Globus pallidus (tissue), 1 donor: ENCODE measurements at regions not wholly inside any gene's neighbourhood (a gene's known extent, or its start where the extent isn't known, plus 50 kb on each side); places are given as distances from the start of the nearest gene placed in this dataset.
A peak's percentile ranks its signal among the peaks of the same experiment; 100 is the strongest.
"Not testable (repeated sequence)": the region's sequence is repeated elsewhere in the genome, so short reads cannot be mapped to it uniquely, and the experiment has no call there.

Source experiments
- DNase-seq: peaks from one replicate; pipeline ENCODE4 v3.0.0-alpha.2; 2015; ENCODE audit warnings: low spot score

DNA sequence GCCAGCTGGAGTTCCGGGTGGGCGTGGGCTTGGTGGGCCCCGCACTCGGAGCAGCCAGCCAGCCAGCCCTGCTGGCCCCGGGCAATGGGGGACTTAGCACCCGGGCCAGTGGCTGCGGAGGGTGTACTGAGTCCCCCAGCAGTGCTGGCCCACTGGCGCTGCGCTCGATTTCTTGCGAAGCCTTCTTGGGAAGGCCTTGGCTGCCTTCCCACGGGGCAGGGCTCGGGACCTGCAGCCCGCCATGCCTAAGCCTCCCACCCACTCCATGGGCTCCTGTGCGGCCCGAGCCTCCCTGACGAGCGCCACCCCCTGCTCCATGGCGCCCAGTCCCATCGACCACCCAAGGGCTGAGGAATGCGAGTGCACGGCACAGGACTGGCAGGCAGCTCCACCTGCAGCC, 321.6 kb downstream of the SH2D4B start:
- not testable (repeated sequence) for DNase-seq

DNA sequence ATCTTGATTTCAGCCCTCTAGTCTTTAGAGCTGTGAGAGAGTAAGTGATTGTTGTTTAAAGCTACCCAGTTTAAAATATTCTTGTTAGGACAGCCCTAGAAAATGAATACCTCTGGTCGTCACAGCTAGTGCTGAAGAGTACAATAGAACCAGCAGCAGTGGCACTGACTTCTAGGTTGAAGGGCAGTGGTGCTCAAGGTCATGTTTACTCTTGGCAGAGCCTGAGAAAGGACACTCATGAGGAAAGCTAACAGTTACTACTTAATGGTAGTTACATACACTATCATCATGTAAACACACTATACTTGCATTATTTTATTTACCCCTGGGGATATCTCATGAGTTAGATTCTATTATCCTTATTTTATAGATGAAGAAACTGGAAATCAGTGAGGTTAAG, 323.0 kb downstream of the SH2D4B start:
- DNase-seq: no peak

DNA sequence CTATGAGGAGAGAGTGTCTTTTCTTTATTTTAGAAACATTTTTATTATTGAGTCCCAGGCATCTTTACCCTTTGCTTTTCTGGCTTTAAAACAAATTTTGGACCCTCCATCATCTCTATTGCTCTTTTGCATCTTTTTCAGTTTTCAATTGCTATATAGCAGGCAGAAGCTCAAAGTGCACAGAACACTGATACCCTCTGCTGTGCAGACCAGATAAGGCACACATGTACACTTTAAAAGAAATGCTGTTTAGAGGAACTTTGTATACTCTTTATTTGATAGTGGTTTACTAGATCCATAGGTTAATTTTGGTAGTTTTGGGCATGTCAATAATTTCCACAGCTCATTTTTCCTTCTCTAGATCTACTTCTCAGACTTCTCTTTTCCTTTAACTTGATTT, 324.2 kb downstream of the SH2D4B start:
- no peak for DNase-seq

DNA sequence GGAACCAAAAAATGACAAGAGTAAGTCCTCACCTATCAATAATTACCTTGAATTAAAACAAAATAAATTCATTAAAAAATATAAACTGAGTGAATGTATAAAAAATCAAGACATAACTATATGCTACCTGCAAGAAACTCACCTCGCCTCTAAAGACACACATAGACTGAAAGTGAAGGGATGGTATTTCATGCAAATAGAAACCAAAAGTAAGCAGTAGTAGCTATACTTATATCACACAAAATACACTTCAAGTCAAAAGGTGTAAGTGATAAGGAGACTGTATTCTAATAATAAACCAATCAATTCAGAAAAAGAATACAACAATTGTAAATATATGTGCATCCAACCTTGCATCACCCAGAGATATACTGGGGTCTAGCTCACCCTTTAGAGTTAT, 332.6 kb downstream of the SH2D4B start:
- DNase-seq: no peak

DNA sequence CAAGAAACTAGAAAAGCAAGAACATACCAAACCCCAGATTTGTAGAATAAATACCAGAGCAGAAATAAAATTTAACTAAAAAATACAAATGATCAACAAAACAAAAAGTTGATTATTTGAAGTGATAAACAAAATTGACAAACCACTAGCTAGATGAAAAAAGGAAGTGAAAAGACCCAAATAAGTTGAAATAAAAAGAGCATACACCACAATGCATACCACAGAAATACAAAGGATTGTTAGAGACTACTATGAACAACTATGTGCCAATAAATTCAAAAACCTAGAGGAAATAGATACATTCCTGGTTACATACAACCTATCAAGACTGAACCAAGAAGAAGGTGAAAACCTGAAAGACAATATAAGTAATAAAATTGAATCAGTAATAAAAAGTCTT, 333.4 kb downstream of the SH2D4B start:
- DNase-seq: no peak

DNA sequence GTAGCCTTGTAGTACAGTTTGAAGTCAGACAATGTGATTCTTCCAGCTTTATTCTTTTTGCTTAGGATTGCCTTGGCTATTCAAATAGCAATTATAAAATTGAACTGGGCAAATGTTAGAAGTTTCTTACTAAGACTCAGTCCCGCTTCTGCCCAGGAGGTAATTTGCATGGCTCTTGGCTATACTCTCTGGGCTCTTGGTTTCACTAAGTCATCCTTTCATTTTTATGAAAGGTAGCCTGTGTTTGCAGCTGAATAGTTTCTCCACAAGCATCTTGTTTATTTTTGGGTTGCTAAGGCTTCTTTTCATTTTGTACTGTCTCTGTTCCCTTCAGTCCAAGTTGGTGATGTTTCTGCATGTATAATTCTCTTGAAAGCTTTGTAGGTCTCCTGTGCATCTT, 340.6 kb downstream of the SH2D4B start:
- no peak for DNase-seq

DNA sequence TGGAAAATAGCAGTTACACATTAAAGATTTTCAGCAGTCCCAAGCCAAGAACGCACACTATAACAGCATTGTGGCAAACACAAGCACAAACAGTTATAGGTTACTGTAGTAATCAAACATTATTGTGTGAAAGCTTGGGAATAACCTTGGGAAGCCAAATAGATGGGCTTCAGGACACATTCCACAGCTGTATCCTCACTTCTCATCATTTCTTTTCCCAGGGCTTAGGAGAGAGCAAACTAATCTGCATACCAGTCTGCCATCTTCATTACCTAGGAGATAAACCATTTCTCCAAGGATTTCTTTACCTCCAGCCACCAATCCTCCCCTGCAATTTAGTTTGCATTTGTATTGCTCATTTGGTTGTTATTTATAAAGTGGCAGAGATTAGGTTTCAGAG, 352.4 kb downstream of the SH2D4B start:
- no peak for DNase-seq

DNA sequence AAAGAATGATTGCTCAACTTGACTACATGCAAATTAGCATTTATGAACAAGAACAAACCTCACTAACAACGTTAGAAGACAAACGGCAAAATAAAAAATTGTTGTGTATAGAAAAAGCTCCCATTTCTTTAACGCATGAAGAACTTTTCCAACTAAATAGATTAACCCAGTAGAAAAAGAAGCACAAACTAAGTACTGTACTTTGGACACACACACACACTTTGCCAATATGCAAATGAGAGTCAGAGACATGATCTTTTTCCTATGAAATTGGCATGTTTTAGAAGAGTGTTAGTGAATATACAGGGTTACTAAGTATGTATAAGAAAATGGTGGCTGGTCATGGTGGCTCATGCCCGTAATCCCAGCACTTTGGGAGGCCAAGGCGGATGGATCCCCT, 355.6 kb downstream of the SH2D4B start:
- DNase-seq: no peak

DNA sequence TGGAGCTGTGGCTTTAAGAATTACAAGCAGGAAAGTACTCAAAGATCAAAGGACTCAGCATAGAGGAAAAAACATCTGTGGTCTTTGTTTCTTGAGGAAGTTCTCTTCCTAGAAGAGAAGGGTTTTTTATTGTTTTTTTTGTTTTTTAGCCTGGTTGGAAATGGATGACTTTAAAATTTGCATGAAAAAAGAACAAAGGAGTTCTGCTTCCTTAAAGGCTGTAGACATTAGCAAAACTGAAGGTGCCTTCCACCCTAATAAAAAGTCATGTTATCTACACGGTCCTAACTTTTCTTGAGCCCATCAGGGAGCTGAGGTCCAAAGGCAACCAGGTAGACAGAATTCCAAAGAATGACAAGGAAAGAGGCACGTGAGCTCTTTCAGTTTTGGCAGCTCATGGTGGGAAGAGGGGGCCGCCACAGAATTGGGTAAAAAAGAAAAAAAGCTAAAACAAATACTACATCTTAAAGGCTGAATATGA, 356.6 kb downstream of the SH2D4B start:
- no peak for DNase-seq

DNA sequence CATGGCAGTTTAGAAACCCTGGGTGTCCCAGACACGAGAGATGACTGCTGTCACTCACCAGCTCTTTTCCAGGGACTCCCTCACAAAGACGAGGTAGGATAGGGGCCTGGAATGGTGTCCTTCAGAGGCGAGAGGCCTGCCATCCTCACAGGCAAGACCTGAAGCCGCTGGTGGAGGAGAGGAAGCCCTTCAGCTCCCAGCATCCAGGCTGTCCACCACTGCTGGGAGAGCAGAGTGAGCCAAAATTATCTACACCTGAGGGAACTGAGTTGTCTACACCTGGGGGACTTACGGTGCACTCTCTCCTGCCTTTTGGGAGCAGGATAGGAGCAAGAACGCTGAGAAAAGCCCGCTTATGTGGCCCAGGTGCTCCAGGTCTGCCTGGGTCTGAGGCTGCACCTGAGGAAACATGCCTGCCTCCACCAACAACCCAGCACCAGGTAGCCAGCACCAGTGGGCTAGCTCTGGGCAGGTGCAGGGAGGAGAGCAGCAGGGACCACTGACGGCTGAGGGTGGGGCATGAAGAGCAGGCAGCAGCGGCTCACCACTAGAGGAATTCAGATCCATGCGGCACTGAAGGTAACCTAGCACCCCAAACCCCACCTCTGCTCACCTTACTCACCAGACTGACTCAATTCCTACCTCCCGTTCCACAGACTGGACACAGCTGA, 357.2 kb downstream of the SH2D4B start:
- no peak for DNase-seq

DNA sequence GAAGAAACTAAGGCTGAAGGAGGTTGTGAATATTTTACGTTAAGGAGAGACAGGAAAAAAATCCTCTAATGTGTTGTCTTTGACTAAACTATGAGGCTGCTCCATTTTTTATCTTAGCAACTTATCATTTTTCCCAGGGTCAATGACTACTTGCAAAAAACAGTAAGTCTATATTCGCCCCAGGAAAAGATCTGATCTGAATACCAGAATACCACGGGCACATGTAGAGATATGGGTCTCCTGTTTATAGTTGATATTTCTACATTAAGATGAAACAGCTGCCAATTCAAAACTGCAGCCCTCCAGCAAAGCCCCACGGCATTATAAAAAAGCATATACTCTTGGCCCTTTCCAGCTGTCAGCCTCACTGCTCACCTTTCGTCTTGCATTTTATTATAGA, 358.4 kb downstream of the SH2D4B start:
- DNase-seq: no peak

DNA sequence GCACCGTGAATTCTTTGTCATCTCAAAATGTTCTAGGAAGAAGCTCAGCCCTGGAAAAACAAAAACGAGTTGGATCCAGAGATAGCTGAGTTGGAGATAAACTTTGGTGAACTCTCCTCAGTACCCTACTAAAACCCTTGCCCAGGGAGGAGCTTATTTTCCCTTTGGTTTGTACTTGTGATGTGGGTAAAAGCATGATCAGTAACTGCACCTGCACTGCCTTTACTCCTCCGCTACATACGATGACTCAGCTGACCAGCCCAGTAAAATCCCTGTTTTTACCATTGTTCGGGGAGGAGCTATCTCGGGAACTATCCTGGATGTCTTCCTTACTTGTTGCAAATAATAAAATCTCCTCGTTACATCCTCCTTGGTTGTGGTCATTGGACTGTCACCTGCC, 359.3 kb downstream of the SH2D4B start:
- no peak for DNase-seq

DNA sequence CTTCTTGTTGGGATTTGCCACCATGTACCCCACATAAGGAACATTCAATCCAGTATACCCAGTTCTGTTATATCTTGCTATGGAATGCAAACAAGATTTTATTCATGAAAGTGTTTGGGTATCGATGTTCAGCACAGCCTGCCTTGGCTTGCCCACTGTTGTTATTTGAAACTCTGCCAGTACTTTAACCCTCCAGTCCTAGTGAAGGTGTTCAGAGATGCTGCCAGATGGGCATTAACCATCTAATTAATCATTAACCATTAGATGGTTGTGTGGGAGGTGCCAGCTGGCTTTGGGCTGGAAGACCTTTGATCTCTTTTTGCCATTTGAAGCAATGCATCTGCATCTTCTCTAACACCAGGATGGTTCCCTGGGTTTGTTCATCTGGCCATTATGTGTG, 363.0 kb downstream of the SH2D4B start:
- no peak for DNase-seq

DNA sequence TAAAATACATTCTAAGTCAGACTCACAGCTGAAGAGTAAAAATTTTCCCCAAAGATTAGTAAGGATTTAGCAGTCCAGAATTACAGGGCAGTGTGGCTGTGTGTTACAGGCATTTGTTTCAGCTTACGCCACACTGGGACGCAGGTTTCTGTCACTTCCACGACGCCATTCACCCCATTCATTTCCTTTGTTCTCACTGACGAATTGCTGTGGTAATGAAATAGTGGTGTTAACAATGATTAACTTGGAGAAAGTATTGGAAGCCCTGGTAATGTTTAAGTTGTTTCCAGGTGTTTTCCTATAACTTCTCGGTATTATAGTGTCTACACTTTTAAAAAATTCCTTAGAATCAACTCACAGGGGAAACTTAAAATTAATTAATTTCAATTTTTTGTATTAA, 370.9 kb downstream of the SH2D4B start:
- DNase-seq: no peak

DNA sequence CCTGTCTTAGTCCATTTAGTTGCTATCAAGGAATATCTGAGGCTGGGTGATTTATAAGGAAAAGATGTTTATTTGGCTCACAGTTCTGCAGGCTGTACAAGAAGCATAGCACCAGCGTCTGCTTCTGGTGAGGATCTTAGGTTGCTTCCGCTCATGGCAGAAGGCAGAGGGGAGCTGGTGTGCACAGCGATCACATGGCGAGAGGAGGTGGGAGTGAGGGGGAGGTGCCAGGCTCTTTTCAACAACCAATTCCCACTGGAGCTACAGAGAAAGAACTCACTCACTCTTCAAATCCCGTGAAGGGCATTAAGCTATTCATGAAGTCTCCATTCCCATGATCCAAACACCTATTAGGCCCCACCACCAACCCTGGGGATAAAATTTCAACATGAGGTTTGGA, 371.6 kb downstream of the SH2D4B start:
- no peak for DNase-seq

DNA sequence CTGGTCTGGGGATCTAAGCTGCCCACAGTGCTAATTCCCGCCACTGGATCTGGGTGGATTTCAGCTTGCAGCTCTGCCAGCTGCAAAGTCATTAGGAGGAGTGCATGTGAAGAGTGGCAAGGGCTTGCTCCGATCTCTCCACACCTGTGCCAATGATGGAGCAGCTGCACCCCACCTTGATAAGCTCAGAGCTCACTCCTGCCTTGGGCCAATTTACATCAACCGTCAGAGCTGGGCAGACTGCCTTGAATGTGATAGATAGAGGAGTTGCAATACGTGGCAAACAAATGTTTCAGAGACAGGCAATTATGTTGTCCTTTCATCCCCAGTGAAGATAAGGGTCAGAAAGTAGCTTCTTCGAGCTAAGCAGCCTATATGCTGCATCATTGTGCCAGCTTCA, 379.9 kb downstream of the SH2D4B start:
- DNase-seq: no peak

DNA sequence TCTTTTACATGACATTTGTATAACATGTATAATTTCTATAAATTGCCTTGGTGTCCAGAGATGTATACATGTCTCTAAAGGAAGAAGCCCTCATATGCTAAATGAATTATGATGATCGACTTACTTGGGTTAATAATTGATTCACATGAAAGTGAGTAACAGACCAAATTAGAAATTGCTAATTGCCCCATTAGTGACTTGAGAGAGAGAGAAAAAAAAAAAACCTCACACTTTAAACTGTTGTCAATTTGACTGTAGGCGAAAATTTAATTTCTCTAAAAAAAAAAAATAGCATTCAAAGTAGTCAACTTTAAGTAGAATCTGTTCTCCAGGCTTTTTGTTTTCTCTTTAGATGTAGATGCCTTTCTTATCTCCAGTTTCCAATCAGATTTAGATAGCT, 383.3 kb downstream of the SH2D4B start:
- DNase-seq: no peak

DNA sequence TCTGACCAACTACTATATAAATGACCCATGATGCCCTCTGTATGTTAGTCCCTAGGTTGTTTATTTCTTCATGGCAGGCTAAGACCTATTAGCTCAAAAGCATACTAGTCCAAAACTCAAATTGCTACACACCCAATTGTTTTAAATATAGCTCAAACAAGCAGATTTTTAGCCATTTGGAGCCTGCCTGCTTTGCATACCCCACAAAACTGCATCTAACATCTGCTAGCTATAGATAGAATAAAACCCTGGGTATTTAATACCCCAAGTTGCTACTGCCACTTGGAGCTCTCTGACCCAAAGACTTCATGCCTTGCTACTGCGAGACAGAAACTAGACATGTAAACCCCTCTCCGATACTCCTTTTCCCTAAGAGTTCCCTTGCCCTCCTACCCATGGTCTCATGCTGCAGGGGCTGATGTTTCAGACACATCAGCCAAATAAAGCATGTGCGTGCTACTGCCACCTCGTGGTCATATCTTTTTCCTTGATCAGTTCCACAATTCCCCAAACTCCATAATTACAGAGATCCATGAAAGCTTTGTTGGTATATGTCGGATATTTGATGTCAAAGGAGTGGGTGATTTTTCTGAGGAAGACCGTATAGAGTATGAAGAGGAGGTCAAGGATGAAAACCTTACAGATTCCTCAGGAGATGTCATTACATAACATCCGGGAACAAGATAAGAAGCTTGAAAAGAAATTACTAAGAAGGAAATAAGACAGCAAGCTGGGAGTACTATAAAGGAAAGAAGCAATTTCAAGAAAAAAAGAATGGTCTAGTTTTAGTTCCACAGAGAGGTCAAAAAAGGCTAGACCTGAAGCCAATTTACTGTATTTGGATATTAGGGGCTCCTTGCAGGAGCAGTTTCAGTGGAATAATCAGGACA, 386.6 kb downstream of the SH2D4B start:
- DNase-seq: peak; percentile 25

DNA sequence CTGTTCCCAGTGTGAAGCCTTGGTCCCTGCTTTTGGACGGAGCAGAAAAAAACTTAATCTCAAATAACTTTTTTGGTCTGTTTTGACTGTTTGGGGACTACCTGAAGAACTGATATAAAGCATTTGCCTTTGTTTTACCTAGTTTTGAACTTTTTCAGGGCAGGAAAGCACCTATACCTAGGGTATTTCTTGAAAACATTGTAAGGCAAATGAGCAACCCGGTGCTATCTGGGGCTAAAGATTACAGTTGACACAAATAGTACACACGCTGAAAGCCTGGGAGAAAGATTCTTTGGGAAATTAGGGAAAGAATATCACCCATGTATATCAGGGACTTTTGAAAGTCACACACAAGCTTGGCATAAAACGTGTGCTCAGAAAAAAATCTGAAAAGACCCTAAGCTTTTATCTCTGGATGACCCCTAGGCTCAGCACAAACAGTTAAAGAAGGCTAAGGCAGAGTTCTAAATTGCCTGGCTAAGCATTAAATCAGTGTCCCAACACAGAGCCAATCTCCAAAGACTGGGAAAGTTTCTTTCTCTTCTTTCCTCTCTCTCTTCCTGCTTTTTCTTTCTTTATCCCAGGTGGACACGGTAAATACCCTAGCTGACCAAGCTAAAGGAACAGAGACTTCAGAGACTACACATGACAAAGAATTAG, 389.8 kb downstream of the SH2D4B start:
- no peak for DNase-seq

DNA sequence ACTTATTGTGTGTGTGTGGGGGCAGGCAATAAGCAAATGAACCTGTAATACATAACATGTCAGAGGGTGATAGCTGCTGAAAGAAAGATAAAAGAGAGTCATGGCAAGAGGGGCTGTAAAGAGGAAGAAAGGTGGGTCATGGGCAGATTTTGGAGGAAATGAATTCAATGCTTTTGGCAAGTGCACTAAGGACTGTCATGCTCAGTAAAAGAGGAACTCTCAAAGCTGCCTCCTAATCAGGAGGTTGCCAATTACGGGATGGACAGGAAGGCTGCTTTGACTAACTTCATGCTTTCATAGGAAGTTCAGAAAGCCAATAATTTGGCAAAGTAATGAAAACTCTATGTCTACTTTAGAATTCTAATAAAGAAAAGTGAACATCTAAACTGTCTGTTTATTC, 401.2 kb downstream of the SH2D4B start:
- DNase-seq: no peak

DNA sequence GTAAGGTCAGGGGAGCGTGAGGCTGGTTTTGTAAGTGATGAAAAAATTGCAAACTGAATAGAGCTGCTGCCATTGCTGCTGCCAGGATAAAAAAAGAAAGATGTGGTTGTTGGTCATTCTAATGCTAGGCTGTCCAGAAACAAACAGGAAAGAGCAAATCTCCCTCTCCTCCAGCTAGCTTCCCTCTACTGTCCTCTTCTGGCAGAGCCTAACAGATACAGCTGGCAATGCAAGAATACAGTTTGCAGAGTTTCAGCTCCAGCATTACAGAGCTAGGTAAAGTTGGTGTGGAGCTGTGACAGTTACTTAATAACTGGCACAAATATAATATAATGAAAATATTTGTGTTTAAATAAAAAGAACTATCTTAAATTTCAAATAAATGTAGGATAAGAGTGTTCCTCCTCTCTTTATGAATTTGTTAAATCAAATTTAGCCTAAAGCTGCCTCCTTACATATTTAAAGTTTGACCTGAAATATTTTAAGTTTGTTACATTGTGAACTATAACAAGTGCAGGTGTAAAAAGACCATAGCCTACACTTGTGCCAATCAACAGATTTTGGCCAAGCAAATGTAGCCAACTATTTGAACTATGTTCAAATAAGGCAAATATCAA, 407.7 kb downstream of the SH2D4B start:
- peak; percentile 35 for DNase-seq

DNA sequence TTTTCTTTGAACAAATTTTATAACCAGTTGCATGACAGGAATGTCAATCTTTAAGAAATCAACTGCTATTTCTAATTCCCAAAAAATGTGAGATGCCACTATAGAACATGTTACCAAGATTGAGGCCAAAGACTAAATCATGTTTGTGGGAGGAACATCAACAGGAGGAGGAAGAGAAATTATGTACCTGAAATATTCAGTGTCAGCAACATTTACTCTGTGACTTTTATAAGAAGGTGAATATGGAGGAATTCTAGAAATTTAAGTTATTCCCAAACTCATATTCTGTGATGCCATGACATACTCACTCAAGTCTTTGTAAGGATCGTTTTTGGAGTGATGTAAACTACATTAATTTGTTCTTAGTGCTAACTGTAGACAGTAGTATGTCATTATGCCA, 408.4 kb downstream of the SH2D4B start:
- no peak for DNase-seq
